Panc1 (cell line): ENCODE measurements at regions not wholly inside any gene's neighbourhood (a gene's known extent, or its start where the extent isn't known, plus 50 kb on each side); places are given as distances from the start of the nearest gene placed in this dataset.

Source experiments
- ATAC-seq: fragments of 200-7000 bp; cut with Tn5 transposase; 2 replicates; pipeline ENCODE4 v1.9.1; 2020; ENCODE audit warnings: mild to moderate bottlenecking, moderate library complexity
- BruUV-seq: library from RNA; stranded (reverse); fragments of 400-500 nt; replicated peaks from 2 replicates; lab custom pipeline; 2021; lab: Mats Ljungman, UMichigan
- CTCF ChIA-PET: fragments of 300-600 bp; sonication (Branson Sonifier 250); formaldehyde crosslinking; loops from one replicate; lab custom pipeline; 2022; ENCODE audit warnings: antibody characterized with exemption; lab: Charles Lee
- POLR2A ChIA-PET: fragments of 300-600 bp; sonication (Branson Sonifier 250); formaldehyde crosslinking; loops from one replicate; lab custom pipeline; 2022; ENCODE audit warnings: antibody characterized with exemption; lab: Charles Lee
- DNase-seq: peaks from one replicate; pipeline ENCODE4 v3.0.0-alpha.2; 2010; ENCODE audit warnings: low read depth, low spot score
- H3K27ac ChIP-seq: 2 replicates; pipeline ENCODE4 v1.5.1; 2011; ENCODE audit warnings: mild to moderate bottlenecking, low read length, inconsistent platforms
- H3K27me3 ChIP-seq: fragments of 200-500 bp; sonication (Bioruptor generic); 2 replicates; pipeline ENCODE4 v1.6.0; 2014; ENCODE audit warnings: low read length, inconsistent platforms; ENCODE audit not compliant: control insufficient read depth, insufficient read depth
- H3K36me3 ChIP-seq: fragments of 200-500 bp; sonication (Bioruptor generic); 2 replicates; pipeline ENCODE4 v1.5.1; 2014; ENCODE audit warnings: inconsistent platforms, mild to moderate bottlenecking, low read length, moderate library complexity; ENCODE audit not compliant: control insufficient read depth, insufficient read depth
- H3K4me1 ChIP-seq: 2 replicates; pipeline ENCODE4 v1.5.1; 2011; ENCODE audit warnings: inconsistent platforms, mild to moderate bottlenecking, low read length, moderate library complexity; ENCODE audit not compliant: control insufficient read depth, insufficient read depth
- H3K4me3 ChIP-seq, 2 experiments: 2 replicates each; pipeline ENCODE4 v1.5.1; 2011 to 2012; ENCODE audit warnings: low read depth in 2 of 2, low read length in 2 of 2, mild to moderate bottlenecking in 2 of 2, inconsistent platforms in 1 of 2, moderate library complexity in 1 of 2
- H3K9me3 ChIP-seq: fragments of 200-500 bp; sonication (Bioruptor generic); 2 replicates; pipeline ENCODE4 v1.5.1; 2014; ENCODE audit warnings: low read depth, mild to moderate bottlenecking, inconsistent platforms, low read length, moderate library complexity; ENCODE audit not compliant: control insufficient read depth, insufficient read depth
- CTCF ChIP-seq: fragments of 450-650 bp; IDR thresholded peaks from 2 replicates; pipeline ENCODE4 v1.5.1; 2017; ENCODE audit warnings: mild to moderate bottlenecking
- POLR2AphosphoS5 ChIP-seq: IDR thresholded peaks from 2 replicates; pipeline ENCODE4 v1.6.1; 2012; ENCODE audit warnings: mild to moderate bottlenecking, low read depth, low read length, moderate library complexity
- REST ChIP-seq, 2 experiments: IDR thresholded peaks; 2 replicates each; pipeline ENCODE4 v1.6.1; 2011 to 2012; ENCODE audit warnings: low read depth in 2 of 2, control low read depth in 1 of 2, low read length in 1 of 2, mild to moderate bottlenecking in 1 of 2, moderate library complexity in 1 of 2; ENCODE audit not compliant: insufficient read depth in 1 of 2
- SIN3A ChIP-seq: IDR thresholded peaks from 2 replicates; pipeline ENCODE4 v1.6.1; 2012; ENCODE audit warnings: low read depth, mild to moderate bottlenecking, low read length, moderate library complexity, borderline replicate concordance; ENCODE audit not compliant: insufficient read depth
- TCF7L2 ChIP-seq: IDR thresholded peaks from 2 replicates; pipeline ENCODE4 v1.6.1; 2011; ENCODE audit warnings: mild to moderate bottlenecking, low read depth, low read length, inconsistent platforms
- in situ Hi-C: cut with HindIII; loops from 2 replicates; pipeline ENCODE4 v1.10.0; 2016; ENCODE audit warnings: low sequenced_read_pairs, low pct_unique_long_range_greater_than_20kb
- intact Hi-C: fragments of 100-400 bp; cut with micrococcal nuclease; formaldehyde crosslinking; loops from one replicate; pipeline ENCODE4 v1.10.0; 2022; ENCODE audit not compliant: unreplicated experiment

- no peak overlapping the region for H3K27ac ChIP-seq
- H3K9me3 ChIP-seq: no peaks in the 10 kb centered on the region
- no peaks in the 10 kb centered on the region for H3K4me1 ChIP-seq
- ATAC-seq: no peak
- intact Hi-C loops (no loop called here), in situ Hi-C loops (no loop called here)
- POLR2A ChIA-PET: interaction anchor here (0.6 kb wide), 1 partner anchor 87 kb away, joined by 5 read pairs; no protein-coding TSS in a partner anchor
- DNase-seq: no peak
- no peak overlapping the region for H3K4me3 ChIP-seq
- BruUV-seq: no TSS peak
- no peaks in the 10 kb centered on the region for H3K36me3 ChIP-seq
- H3K27me3 ChIP-seq: no peaks in the 10 kb centered on the region
- TF ChIP-seq REST (IDR thresholded peaks at IDR 0.05; ENCODE audit: insufficient read depth in 1 of 2, low read depth in 2 of 2, low read length in 1 of 2) (no peak), CTCF (no peak), TCF7L2 (no peak), SIN3A (no peak), POLR2AphosphoS5 (no peak)
- CTCF ChIA-PET: no interaction called here
These were observed 249.4 kb downstream of the EPHA4 start for GRCh38 chr2:221322741-221323140.

- in situ Hi-C loops: no loop called here
- no peaks in the 10 kb centered on the region for H3K4me1 ChIP-seq
- CTCF ChIA-PET: no interaction called here
- no peak for DNase-seq
- no peak for ATAC-seq
- TF ChIP-seq CTCF (no peak), SIN3A (no peak), POLR2AphosphoS5 (no peak), TCF7L2 (no peak), REST (IDR thresholded peaks at IDR 0.05; ENCODE audit: insufficient read depth in 1 of 2, low read depth in 2 of 2, low read length in 1 of 2) (no peak)
- POLR2A ChIA-PET: interaction anchor here (0.6 kb wide), 1 partner anchor 86 kb away, joined by 5 read pairs; no protein-coding TSS in a partner anchor
- no peak overlapping the region for H3K27ac ChIP-seq
- BruUV-seq: no TSS peak
- no peaks in the 10 kb centered on the region for H3K36me3 ChIP-seq
- no peaks in the 10 kb centered on the region for H3K9me3 ChIP-seq
- intact Hi-C loops: no loop called here
- no peaks in the 10 kb centered on the region for H3K27me3 ChIP-seq
- H3K4me3 ChIP-seq: no peak overlapping the region
These were observed 248.6 kb downstream of the EPHA4 start for GRCh38 chr2:221323513-221323912.
